Fibroblast of peridontal ligament (primary cell): ENCODE measurements at regions not wholly inside any gene's neighbourhood (a gene's known extent, or its start where the extent isn't known, plus 50 kb on each side); places are given as distances from the start of the nearest gene placed in this dataset.

ENCODE experiments used
- DNase-seq: peaks from one replicate; pipeline ENCODE4 v3.0.0-alpha.2; 2010; ENCODE audit errors: extremely low read depth

DNA sequence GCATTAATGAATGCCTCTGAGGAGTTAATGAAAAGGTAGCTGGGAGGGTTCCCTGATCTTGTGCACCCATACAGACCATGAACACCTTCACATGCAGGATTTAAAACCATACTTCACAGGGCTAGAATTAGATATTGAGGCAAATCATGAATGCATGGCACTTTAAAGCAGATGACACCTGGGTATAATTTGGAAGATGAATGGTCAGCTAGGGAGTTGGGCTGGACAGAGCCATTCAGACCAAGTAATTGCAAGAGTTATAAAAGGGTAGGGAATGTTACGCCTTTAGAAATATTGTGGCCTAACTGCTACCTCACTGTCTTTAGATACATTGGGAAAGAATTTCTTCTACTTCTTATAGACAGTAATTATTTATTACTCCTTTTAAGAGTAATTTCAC, 89.1 kb upstream of the ZNF827 start:
- DNase-seq = no peak

GRCh38 chr4:146023334-146023967, 84.8 kb upstream of the ZNF827 start:
- DNase-seq = no peak

DNA sequence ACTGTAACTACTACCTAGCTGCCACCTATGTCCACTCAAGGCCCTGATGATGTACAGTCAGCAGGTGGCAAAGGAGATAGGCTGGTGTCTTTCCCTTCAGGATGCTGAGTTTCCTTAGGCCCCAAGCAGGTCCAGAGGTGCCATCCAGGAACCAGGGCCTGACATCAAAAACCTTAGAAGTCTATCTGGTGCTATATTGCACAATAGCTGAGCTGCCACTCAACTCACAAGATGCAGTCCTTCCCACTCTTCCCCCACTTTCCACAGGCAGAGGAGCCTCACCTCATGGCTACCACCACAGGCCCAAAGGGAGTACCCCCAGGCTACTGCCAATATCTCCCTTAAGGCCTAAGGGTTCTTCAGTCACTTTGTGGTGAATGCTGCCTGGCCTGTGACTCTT, 83.9 kb upstream of the ZNF827 start:
- DNase-seq = no peak

GRCh38 chr4:146018247-146018646, 79.6 kb upstream of the ZNF827 start:
- DNase-seq = no peak

- DNase-seq = no peak
These were observed 66.1 kb upstream of the ZNF827 start for GRCh38 chr4:146004730-146005129.

GRCh38 chr4:145988628-145989027, 50.0 kb upstream of the ZNF827 start:
- DNase-seq = no peak
